Prostate gland (tissue), 2 donors: ENCODE measurements at regions not wholly inside any gene's neighbourhood (a gene's known extent, or its start where the extent isn't known, plus 50 kb on each side); places are given as distances from the start of the nearest gene placed in this dataset.

Experiments used
- CTCF ChIP-seq, 4 experiments: fragments of 200-600 bp in 2 of 4; fragments of 450-650 bp in 2 of 4; sonication (generic) in 2 of 4; IDR thresholded peaks; 1 replicate in 3 of 4; 2 replicates in 1 of 4; pipeline ENCODE4 v1.5.1; 2016 to 2019; ENCODE audit warnings: antibody characterized with exemption in 4 of 4, mild to moderate bottlenecking in 2 of 4, moderate library complexity in 2 of 4
- POLR2A ChIP-seq: fragments of 450-650 bp; IDR thresholded peaks from one replicate; pipeline ENCODE4 v1.6.1; 2016; ENCODE audit warnings: antibody characterized with exemption, mild to moderate bottlenecking

DNA sequence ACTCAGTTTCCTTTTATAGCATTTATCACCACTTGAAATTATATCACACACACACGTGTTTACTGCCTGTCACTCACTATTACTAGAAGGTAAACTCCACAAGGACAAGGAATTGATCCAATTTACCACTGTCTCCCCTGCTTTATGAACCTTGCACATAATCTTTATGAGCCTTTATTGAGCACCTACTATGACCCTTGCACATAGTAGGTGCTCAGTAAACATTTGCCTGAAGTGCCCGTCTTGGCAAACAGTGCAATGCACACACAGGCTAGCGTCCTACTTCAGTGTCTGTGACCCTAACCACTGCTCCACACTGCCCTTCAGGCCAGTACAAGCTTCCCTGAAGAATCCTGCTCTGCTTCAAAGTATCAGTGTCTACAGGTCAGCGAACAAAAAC lies 237.7 kb upstream of the TMC3 start:
- TF ChIP-seq CTCF (IDR thresholded peaks at IDR 0.05) (no peak), POLR2A (no peak)
